Caco-2 (cell line): ENCODE measurements at regions not wholly inside any gene's neighbourhood (a gene's known extent, or its start where the extent isn't known, plus 50 kb on each side); places are given as distances from the start of the nearest gene placed in this dataset.

Experiments
- BruUV-seq: library from RNA; stranded (reverse); fragments of 400-500 nt; replicated peaks from 2 replicates; lab custom pipeline; 2021; lab: Mats Ljungman, UMichigan
- CTCF ChIA-PET: fragments of 300-600 bp; sonication (Branson Sonifier 250); formaldehyde crosslinking; loops from one replicate; lab custom pipeline; 2022; ENCODE audit warnings: antibody characterized with exemption; lab: Charles Lee
- POLR2A ChIA-PET: fragments of 300-600 bp; sonication (Branson Sonifier 250); formaldehyde crosslinking; loops from one replicate; lab custom pipeline; 2022; ENCODE audit warnings: antibody characterized with exemption; lab: Charles Lee
- DNase-seq, 2 experiments: peaks; one replicate each; pipeline versions ENCODE4 v3.0.0 to v3.0.0-alpha.2; 2020 to 2022
- H3K27me3 ChIP-seq: replicated peaks from 2 replicates; pipeline ENCODE4 v1.6.0; 2011; ENCODE audit warnings: low read length; ENCODE audit not compliant: control insufficient read depth, insufficient read depth
- H3K36me3 ChIP-seq: 2 replicates; pipeline ENCODE4 v1.5.1; 2011; ENCODE audit warnings: low read length; ENCODE audit not compliant: control insufficient read depth, insufficient read depth
- H3K4me1 ChIP-seq: fragments of 250-450 bp; sonication (Bioruptor Pico); 2 replicates; pipeline ENCODE4 v1.5.1; 2020; ENCODE audit warnings: mild to moderate bottlenecking
- H3K4me3 ChIP-seq: 2 replicates; pipeline ENCODE4 v1.5.1; 2011; ENCODE audit warnings: low read depth, mild to moderate bottlenecking, control low read depth, low read length
- H3K9me3 ChIP-seq: fragments of 250-450 bp; sonication (Bioruptor Pico); 2 replicates; pipeline ENCODE4 v1.5.1; 2020; ENCODE audit warnings: mild to moderate bottlenecking, moderate library complexity
- H3K27ac Mint-ChIP-seq: one replicate; pipeline ENCODE4 v1.8.0; 2022; ENCODE audit warnings: mixed read lengths; ENCODE audit not compliant: unreplicated experiment
- H3K27me3 Mint-ChIP-seq: one replicate; pipeline ENCODE4 v1.8.0; 2022; ENCODE audit warnings: mixed read lengths; ENCODE audit not compliant: insufficient read depth, unreplicated experiment
- H3K36me3 Mint-ChIP-seq: one replicate; pipeline ENCODE4 v1.8.0; 2022; ENCODE audit warnings: mild to moderate bottlenecking, mixed read lengths; ENCODE audit not compliant: insufficient read depth, unreplicated experiment
- H3K4me1 Mint-ChIP-seq: one replicate; pipeline ENCODE4 v1.8.0; 2022; ENCODE audit warnings: low read depth, mixed read lengths; ENCODE audit not compliant: unreplicated experiment
- H3K4me3 Mint-ChIP-seq: one replicate; pipeline ENCODE4 v1.8.0; 2022; ENCODE audit warnings: mild to moderate bottlenecking, moderate library complexity, mixed read lengths; ENCODE audit not compliant: unreplicated experiment
- H3K9me3 Mint-ChIP-seq: one replicate; pipeline ENCODE4 v1.8.0; 2022; ENCODE audit warnings: mixed read lengths; ENCODE audit not compliant: unreplicated experiment
- intact Hi-C: fragments of 100-400 bp; cut with micrococcal nuclease; formaldehyde crosslinking; loops from one replicate; pipeline ENCODE4 v1.10.0; 2022; ENCODE audit not compliant: unreplicated experiment
- TF ChIP-seq, protein P1 (sequence below), 2 experiments: fragments of 200-600 bp in 1 of 2; IDR thresholded peaks; 1 replicate in 1 of 2; 2 replicates in 1 of 2; pipeline versions ENCODE4 v1.5.1 to v1.8.0; 2011 to 2022; ENCODE audit warnings: antibody characterized with exemption in 1 of 2, control low read depth in 1 of 2, inconsistent platforms in 1 of 2, low read depth in 1 of 2, low read length in 1 of 2, mild to moderate bottlenecking in 1 of 2, moderate library complexity in 1 of 2; ENCODE audit not compliant: insufficient read depth in 1 of 2, severe bottlenecking in 1 of 2, unreplicated experiment in 1 of 2

GRCh38 chr4:187232796-187233195 lies 509.1 kb upstream of the FAT1 start:
- DNase-seq = no peak
- intact Hi-C loops = no loop called here
- no peaks in the 10 kb centered on the region for H3K27me3 ChIP-seq
- Mint-ChIP-seq H3K4me3 (no peak overlapping the region), H3K27ac (no peak overlapping the region), H3K27me3 (peaks cover 5% of the 10 kb centered on the region), H3K4me1 (no peaks in the 10 kb centered on the region), H3K9me3 (no peaks in the 10 kb centered on the region), H3K36me3 (no peaks in the 10 kb centered on the region)
- H3K4me3 ChIP-seq = no peak overlapping the region
- ChIA-PET CTCF (no interaction called here), POLR2A (no interaction called here)
- H3K4me1 ChIP-seq = no peaks in the 10 kb centered on the region
- TF ChIP-seq, protein P1, sequence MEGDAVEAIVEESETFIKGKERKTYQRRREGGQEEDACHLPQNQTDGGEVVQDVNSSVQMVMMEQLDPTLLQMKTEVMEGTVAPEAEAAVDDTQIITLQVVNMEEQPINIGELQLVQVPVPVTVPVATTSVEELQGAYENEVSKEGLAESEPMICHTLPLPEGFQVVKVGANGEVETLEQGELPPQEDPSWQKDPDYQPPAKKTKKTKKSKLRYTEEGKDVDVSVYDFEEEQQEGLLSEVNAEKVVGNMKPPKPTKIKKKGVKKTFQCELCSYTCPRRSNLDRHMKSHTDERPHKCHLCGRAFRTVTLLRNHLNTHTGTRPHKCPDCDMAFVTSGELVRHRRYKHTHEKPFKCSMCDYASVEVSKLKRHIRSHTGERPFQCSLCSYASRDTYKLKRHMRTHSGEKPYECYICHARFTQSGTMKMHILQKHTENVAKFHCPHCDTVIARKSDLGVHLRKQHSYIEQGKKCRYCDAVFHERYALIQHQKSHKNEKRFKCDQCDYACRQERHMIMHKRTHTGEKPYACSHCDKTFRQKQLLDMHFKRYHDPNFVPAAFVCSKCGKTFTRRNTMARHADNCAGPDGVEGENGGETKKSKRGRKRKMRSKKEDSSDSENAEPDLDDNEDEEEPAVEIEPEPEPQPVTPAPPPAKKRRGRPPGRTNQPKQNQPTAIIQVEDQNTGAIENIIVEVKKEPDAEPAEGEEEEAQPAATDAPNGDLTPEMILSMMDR (IDR thresholded peaks at IDR 0.05; ENCODE audit: insufficient read depth in 1 of 2, low read depth in 1 of 2, low read length in 1 of 2, severe bottlenecking in 1 of 2, unreplicated experiment in 1 of 2) = no peak
- BruUV-seq = no TSS peak
- H3K36me3 ChIP-seq = no peaks in the 10 kb centered on the region
- H3K9me3 ChIP-seq = no peaks in the 10 kb centered on the region

GRCh38 chr4:187235456-187236170 lies 512.0 kb upstream of the FAT1 start:
- no peaks in the 10 kb centered on the region for H3K36me3 Mint-ChIP-seq
- no peaks in the 10 kb centered on the region for H3K9me3 Mint-ChIP-seq
- ChIA-PET POLR2A (no interaction called here), CTCF (no interaction called here)
- intact Hi-C loops = no loop called here
- Histone ChIP-seq H3K4me3 (no peak overlapping the region), H3K27me3 (no peaks in the 10 kb centered on the region), H3K9me3 (no peaks in the 10 kb centered on the region), H3K36me3 (no peaks in the 10 kb centered on the region), H3K4me1 (no peaks in the 10 kb centered on the region)
- no peaks in the 10 kb centered on the region for H3K4me1 Mint-ChIP-seq
- peaks cover 8% of the 10 kb centered on the region for H3K27me3 Mint-ChIP-seq
- TF ChIP-seq, protein P1 (IDR thresholded peaks at IDR 0.05; ENCODE audit: insufficient read depth in 1 of 2, low read depth in 1 of 2, low read length in 1 of 2, severe bottlenecking in 1 of 2, unreplicated experiment in 1 of 2) = no peak
- BruUV-seq = no TSS peak
- no peak overlapping the region for H3K27ac Mint-ChIP-seq
- no peak for DNase-seq
- no peak overlapping the region for H3K4me3 Mint-ChIP-seq

DNA sequence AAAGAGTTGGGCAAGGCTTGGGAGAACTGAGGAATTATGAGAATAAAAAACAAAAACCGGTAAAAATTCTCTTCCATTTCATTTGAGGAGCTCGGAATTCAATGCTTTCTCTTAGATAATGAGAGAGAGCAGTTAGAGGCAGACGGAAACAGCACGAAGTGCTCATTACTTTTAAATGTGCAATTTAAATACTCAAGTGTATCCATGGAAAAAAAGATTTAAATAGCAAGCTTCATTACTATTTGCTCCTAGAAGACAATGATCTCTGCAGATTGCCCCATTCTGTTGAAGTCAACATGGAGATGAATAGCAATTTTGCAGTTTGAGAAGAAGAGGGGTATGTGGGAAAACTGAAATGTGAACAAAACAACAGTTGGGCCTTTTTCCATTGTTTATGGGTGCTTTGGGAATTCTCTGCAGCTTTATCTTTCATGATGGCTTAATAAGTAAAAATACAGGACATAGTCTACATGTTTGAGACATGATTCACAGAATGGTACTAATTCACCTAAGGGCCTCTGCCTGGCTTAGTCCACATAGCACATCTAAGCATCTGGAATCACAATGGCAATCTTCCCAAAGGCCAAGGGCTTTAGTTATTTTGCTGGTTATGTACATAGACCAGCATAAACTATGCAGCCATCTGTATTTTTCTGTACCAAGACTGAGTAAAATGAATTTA lies 512.7 kb upstream of the FAT1 start:
- Histone ChIP-seq H3K4me3 (no peak overlapping the region), H3K4me1 (no peaks in the 10 kb centered on the region), H3K9me3 (no peaks in the 10 kb centered on the region), H3K27me3 (no peaks in the 10 kb centered on the region), H3K36me3 (no peaks in the 10 kb centered on the region)
- BruUV-seq = no TSS peak
- H3K27me3 Mint-ChIP-seq = peaks cover 5% of the 10 kb centered on the region
- H3K9me3 Mint-ChIP-seq = no peaks in the 10 kb centered on the region
- no peak overlapping the region for H3K4me3 Mint-ChIP-seq
- TF ChIP-seq, protein P1 (IDR thresholded peaks at IDR 0.05; ENCODE audit: insufficient read depth in 1 of 2, low read depth in 1 of 2, low read length in 1 of 2, severe bottlenecking in 1 of 2, unreplicated experiment in 1 of 2) = no peak
- intact Hi-C loops = no loop called here
- H3K4me1 Mint-ChIP-seq = no peaks in the 10 kb centered on the region
- CTCF ChIA-PET = no interaction called here
- no peaks in the 10 kb centered on the region for H3K36me3 Mint-ChIP-seq
- no peak overlapping the region for H3K27ac Mint-ChIP-seq
- no peak for DNase-seq
- POLR2A ChIA-PET = no interaction called here
